ENCODE measurements at regions not wholly inside any gene's neighbourhood (a gene's known extent, or its start where the extent isn't known, plus 50 kb on each side); places are given as distances from the start of the nearest gene placed in this dataset.

- Histone ChIP-seq H3K27ac (no peak overlapping the region), H3K4me3 (no peak overlapping the region), H3K4me1 (no peaks in the 10 kb centered on the region), H3K36me3 (no peaks in the 10 kb centered on the region), H3K9me3 (no peaks in the 10 kb centered on the region), H3K27me3 (replicated peaks in 1 of 7) (no peaks in the 10 kb centered on the region)
- TF ChIP-seq POLR2A (IDR thresholded peaks at IDR 0.05) (no peak), POLR2AphosphoS5 (IDR thresholded peaks at IDR 0.05) (no peak), CTCF (IDR thresholded peaks at IDR 0.05 in 8 of 11, conservative IDR thresholded peaks at IDR 0.05 in 3 of 11) (no peak)
- WGBS, 5 donors, result 80 to 92% (median 85%) methylated on average over 7 of the region's 7 CpGs
- DNase-seq, result no peak
- intact Hi-C loops (cut with DNase I; ENCODE audit: low total_unique reads), result no loop called here
These were observed 971.7 kb upstream of the COX7C start for GRCh38 chr5:85646036-85646435.

- no peaks in the 10 kb centered on the region for H3K36me3 ChIP-seq
- no peak overlapping the region for H3K27ac ChIP-seq
- TF ChIP-seq POLR2AphosphoS5 (IDR thresholded peaks at IDR 0.05) (no peak), POLR2A (IDR thresholded peaks at IDR 0.05) (no peak)
- H3K27me3 ChIP-seq (replicated peaks in 1 of 7), result no peaks in the 10 kb centered on the region
- H3K4me3 ChIP-seq, result no peak overlapping the region
- no peak for DNase-seq
- H3K4me1 ChIP-seq, result no peaks in the 10 kb centered on the region
- 66 to 82% (median 77%) methylated on average over 2 of the region's 2 CpGs for whole genome bisulfite sequencing, 5 donors
- intact Hi-C loops (cut with DNase I; ENCODE audit: low total_unique reads), result no loop called here
- no peaks in the 10 kb centered on the region for H3K9me3 ChIP-seq
These were observed 971.1 kb upstream of the COX7C start for GRCh38 chr5:85646641-85647040.

- 80 to 85% (median 81%) methylated on average over 25 of the region's 25 CpGs for WGBS, 5 donors
- no peaks in the 10 kb centered on the region for H3K4me1 ChIP-seq
- no peak overlapping the region for H3K4me3 ChIP-seq
- H3K27ac ChIP-seq, result no peak overlapping the region
- intact Hi-C loops (cut with DNase I; ENCODE audit: low total_unique reads), result no loop called here
- TF ChIP-seq POLR2AphosphoS5 (IDR thresholded peaks at IDR 0.05) (no peak), CTCF (IDR thresholded peaks at IDR 0.05 in 8 of 11, conservative IDR thresholded peaks at IDR 0.05 in 3 of 11) (no peak), POLR2A (IDR thresholded peaks at IDR 0.05) (no peak)
- H3K27me3 ChIP-seq (replicated peaks in 1 of 7), result no peaks in the 10 kb centered on the region
- no peaks in the 10 kb centered on the region for H3K9me3 ChIP-seq
- no peak for DNase-seq
- no peaks in the 10 kb centered on the region for H3K36me3 ChIP-seq
These were observed 970.2 kb upstream of the COX7C start for GRCh38 chr5:85647349-85648127.

GRCh38 chr5:85648495-85648894 lies 969.2 kb upstream of the COX7C start:
- peaks cover 0 to under 1% (median 0%) of the 10 kb centered on the region in 8 donors for H3K9me3 ChIP-seq
- H3K4me3 ChIP-seq, result no peak overlapping the region
- intact Hi-C loops (cut with DNase I; ENCODE audit: low total_unique reads), result no loop called here
- no peaks in the 10 kb centered on the region for H3K4me1 ChIP-seq
- WGBS, 5 donors, result 59 to 81% (median 74%) methylated on average over 4 of the region's 4 CpGs
- no peak for DNase-seq
- no peaks in the 10 kb centered on the region for H3K36me3 ChIP-seq
- no peak overlapping the region for H3K27ac ChIP-seq
- TF ChIP-seq POLR2A (IDR thresholded peaks at IDR 0.05), result no peak
- TF ChIP-seq POLR2AphosphoS5 (IDR thresholded peaks at IDR 0.05), result no peak
- TF ChIP-seq CTCF (IDR thresholded peaks at IDR 0.05 in 8 of 11, conservative IDR thresholded peaks at IDR 0.05 in 3 of 11), result no peak
- no peaks in the 10 kb centered on the region for H3K27me3 ChIP-seq (replicated peaks in 1 of 7)
